Natural killer cell (primary cell): ENCODE measurements at regions not wholly inside any gene's neighbourhood (a gene's known extent, or its start where the extent isn't known, plus 50 kb on each side); places are given as distances from the start of the nearest gene placed in this dataset.
A peak's percentile ranks its signal among the peaks of the same experiment; 100 is the strongest.
"Not testable (repeated sequence)": the region's sequence is repeated elsewhere in the genome, so short reads cannot be mapped to it uniquely, and the experiment has no call there.

Source experiments
- ATAC-seq, 3 donors: fragments of 150-1000 bp in 2 of 3; fragments of 200-7000 bp in 1 of 3; cut with Tn5 transposase; 1 replicate in 1 of 3; 2 replicates in 2 of 3; pipeline ENCODE4 v1.10.0; 2021; ENCODE audit warnings: mild to moderate bottlenecking in 2 of 3, moderate library complexity in 2 of 3
- DNase-seq, 2 donors: peaks; one replicate each; pipeline versions ENCODE4 v3.0.0 to v3.0.0-alpha.2; 2013 to 2021; ENCODE audit warnings: mixed read lengths in 1 of 2
- H3K27ac ChIP-seq: one replicate; pipeline ENCODE4 v1.5.1; 2013; ENCODE audit warnings: mild to moderate bottlenecking, low read length
- H3K27me3 ChIP-seq: one replicate; pipeline ENCODE4 v1.6.1; 2013; ENCODE audit warnings: low read length; ENCODE audit not compliant: control insufficient read depth, insufficient read depth
- H3K36me3 ChIP-seq: one replicate; pipeline ENCODE4 v1.6.1; 2013; ENCODE audit warnings: low read length; ENCODE audit not compliant: control insufficient read depth, insufficient read depth
- H3K4me1 ChIP-seq: one replicate; pipeline ENCODE4 v1.6.1; 2013; ENCODE audit warnings: low read length; ENCODE audit not compliant: control insufficient read depth, insufficient read depth
- H3K4me3 ChIP-seq: one replicate; pipeline ENCODE4 v1.5.1; 2013; ENCODE audit warnings: low read length
- H3K9me3 ChIP-seq: one replicate; pipeline ENCODE4 v1.6.1; 2013; ENCODE audit warnings: low read length; ENCODE audit not compliant: control insufficient read depth, insufficient read depth
- H3K27ac Mint-ChIP-seq, 2 donors: one replicate each; pipeline ENCODE4 v1.8.0; 2022; ENCODE audit warnings: mild to moderate bottlenecking in 2 of 2, mixed read lengths in 2 of 2, moderate library complexity in 1 of 2
- H3K27me3 Mint-ChIP-seq, 2 donors: one replicate each; pipeline ENCODE4 v1.8.0; 2022; ENCODE audit warnings: low read depth in 2 of 2, mixed read lengths in 2 of 2
- H3K36me3 Mint-ChIP-seq: one replicate; pipeline ENCODE4 v1.8.0; 2022; ENCODE audit warnings: mixed read lengths
- H3K4me1 Mint-ChIP-seq, 2 donors: one replicate each; pipeline ENCODE4 v1.8.0; 2022; ENCODE audit warnings: mixed read lengths in 2 of 2
- H3K4me3 Mint-ChIP-seq: one replicate; pipeline ENCODE4 v1.8.0; 2022; ENCODE audit warnings: mild to moderate bottlenecking, moderate library complexity, mixed read lengths
- H3K9me3 Mint-ChIP-seq, 2 donors: one replicate each; pipeline ENCODE4 v1.8.0; 2022; ENCODE audit warnings: mixed read lengths in 2 of 2
- WGBS: methylation state at CpG from one replicate; pipeline ENCODE4 v1.1.7; 2013; ENCODE audit warnings: missing lambda C conversion rate; ENCODE audit not compliant: insufficient coverage; 5-methylcytosine and 5-hydroxymethylcytosine counted together
- intact Hi-C: fragments of 100-400 bp; cut with micrococcal nuclease; formaldehyde crosslinking; loops from one replicate; pipeline ENCODE4 v1.14.2; 2022
- TF ChIP-seq, protein P1 (sequence below): fragments of 200-600 bp; IDR thresholded peaks from one replicate; pipeline ENCODE4 v1.8.0; 2022; ENCODE audit warnings: antibody characterized with exemption

GRCh38 chr10:80718024-80718423 lies 180.3 kb downstream of the SH2D4B start:
- H3K9me3 ChIP-seq, result no peaks in the 10 kb centered on the region
- H3K27ac ChIP-seq, result no peak overlapping the region
- Mint-ChIP-seq H3K27ac (no peak overlapping the region), H3K27me3 (peaks cover 3 to 8% of the 10 kb centered on the region in 2 donors), H3K4me3 (no peak overlapping the region), H3K9me3 (no peaks in the 10 kb centered on the region), H3K36me3 (no peaks in the 10 kb centered on the region), H3K4me1 (no peaks in the 10 kb centered on the region)
- H3K27me3 ChIP-seq, result no peaks in the 10 kb centered on the region
- H3K4me3 ChIP-seq, result no peak overlapping the region
- ATAC-seq (peak in 1 of 3 donors; percentile 40), DNase-seq (no peak)
- no peaks in the 10 kb centered on the region for H3K36me3 ChIP-seq
- H3K4me1 ChIP-seq, result no peaks in the 10 kb centered on the region
- WGBS, result 55% methylated on average over 3 of the region's 3 CpGs
- TF ChIP-seq, protein P1, sequence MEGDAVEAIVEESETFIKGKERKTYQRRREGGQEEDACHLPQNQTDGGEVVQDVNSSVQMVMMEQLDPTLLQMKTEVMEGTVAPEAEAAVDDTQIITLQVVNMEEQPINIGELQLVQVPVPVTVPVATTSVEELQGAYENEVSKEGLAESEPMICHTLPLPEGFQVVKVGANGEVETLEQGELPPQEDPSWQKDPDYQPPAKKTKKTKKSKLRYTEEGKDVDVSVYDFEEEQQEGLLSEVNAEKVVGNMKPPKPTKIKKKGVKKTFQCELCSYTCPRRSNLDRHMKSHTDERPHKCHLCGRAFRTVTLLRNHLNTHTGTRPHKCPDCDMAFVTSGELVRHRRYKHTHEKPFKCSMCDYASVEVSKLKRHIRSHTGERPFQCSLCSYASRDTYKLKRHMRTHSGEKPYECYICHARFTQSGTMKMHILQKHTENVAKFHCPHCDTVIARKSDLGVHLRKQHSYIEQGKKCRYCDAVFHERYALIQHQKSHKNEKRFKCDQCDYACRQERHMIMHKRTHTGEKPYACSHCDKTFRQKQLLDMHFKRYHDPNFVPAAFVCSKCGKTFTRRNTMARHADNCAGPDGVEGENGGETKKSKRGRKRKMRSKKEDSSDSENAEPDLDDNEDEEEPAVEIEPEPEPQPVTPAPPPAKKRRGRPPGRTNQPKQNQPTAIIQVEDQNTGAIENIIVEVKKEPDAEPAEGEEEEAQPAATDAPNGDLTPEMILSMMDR, result no peak
- intact Hi-C loops, result no loop called here

DNA sequence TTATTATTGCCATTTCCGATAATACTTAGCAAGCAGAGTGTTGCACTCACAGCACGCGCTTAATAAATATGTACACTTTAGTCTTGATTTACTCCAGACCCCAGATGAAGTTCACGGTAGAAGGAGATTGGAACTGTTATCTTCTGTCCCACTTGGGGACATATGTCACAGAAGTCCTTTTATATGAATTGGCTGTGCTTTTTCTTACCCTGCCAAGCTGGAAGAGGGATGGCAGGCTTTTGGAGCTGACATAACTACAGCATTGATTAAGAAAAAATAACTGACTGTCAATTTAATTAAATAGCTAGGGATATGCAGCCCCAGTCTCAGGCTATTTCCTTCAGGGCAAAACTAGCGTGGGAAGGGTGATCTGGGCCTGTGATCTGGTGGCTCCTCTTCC lies 182.2 kb downstream of the SH2D4B start:
- DNase-seq (no peak), ATAC-seq (no peak)
- Mint-ChIP-seq H3K9me3 (no peaks in the 10 kb centered on the region), H3K27me3 (peaks cover 0 to 3% of the 10 kb centered on the region in 2 donors), H3K27ac (no peak overlapping the region), H3K36me3 (no peaks in the 10 kb centered on the region), H3K4me3 (no peak overlapping the region), H3K4me1 (no peaks in the 10 kb centered on the region)
- Histone ChIP-seq H3K36me3 (no peaks in the 10 kb centered on the region), H3K4me1 (no peaks in the 10 kb centered on the region), H3K27me3 (no peaks in the 10 kb centered on the region), H3K27ac (no peak overlapping the region), H3K9me3 (no peaks in the 10 kb centered on the region), H3K4me3 (no peak overlapping the region)
- intact Hi-C loops, result no loop called here
- TF ChIP-seq, protein P1, result no peak
- WGBS, result 100% methylated on average over 5 of the region's 5 CpGs

GRCh38 chr10:80720549-80720948 lies 182.8 kb downstream of the SH2D4B start:
- Histone ChIP-seq H3K9me3 (no peaks in the 10 kb centered on the region), H3K27me3 (no peaks in the 10 kb centered on the region), H3K27ac (no peak overlapping the region), H3K4me1 (no peaks in the 10 kb centered on the region), H3K36me3 (no peaks in the 10 kb centered on the region), H3K4me3 (no peak overlapping the region)
- Mint-ChIP-seq H3K9me3 (peaks cover 0 to 2% of the 10 kb centered on the region in 2 donors), H3K36me3 (no peaks in the 10 kb centered on the region), H3K27ac (no peak overlapping the region), H3K4me3 (no peak overlapping the region), H3K4me1 (no peaks in the 10 kb centered on the region), H3K27me3 (peaks cover 0 to 4% of the 10 kb centered on the region in 2 donors)
- 81% methylated on average over 3 of the region's 3 CpGs for WGBS
- ATAC-seq (no peak), DNase-seq (no peak)
- intact Hi-C loops, result no loop called here
- TF ChIP-seq, protein P1, result no peak

GRCh38 chr10:80728354-80728753 lies 190.7 kb downstream of the SH2D4B start:
- H3K27me3 ChIP-seq, H3K4me1 ChIP-seq, DNase-seq, H3K27ac Mint-ChIP-seq, H3K36me3 Mint-ChIP-seq, H3K4me3 Mint-ChIP-seq, ATAC-seq, intact Hi-C loops, H3K4me3 ChIP-seq, H3K9me3 Mint-ChIP-seq, H3K9me3 ChIP-seq, H3K36me3 ChIP-seq, H3K4me1 Mint-ChIP-seq, H3K27ac ChIP-seq: not testable (repeated sequence)
- 96% methylated on average over 12 of the region's 15 CpGs for WGBS
- H3K27me3 Mint-ChIP-seq, result peaks cover 6 to 10% of the 10 kb centered on the region in 2 donors
